Adrenal gland (tissue), 5 donors: ENCODE measurements at regions not wholly inside any gene's neighbourhood (a gene's known extent, or its start where the extent isn't known, plus 50 kb on each side); places are given as distances from the start of the nearest gene placed in this dataset.

Source experiments
- CTCF ChIP-seq, 6 experiments: fragments of 450-650 bp in 4 of 6; fragments of 200-600 bp in 2 of 6; sonication (generic) in 1 of 6; IDR thresholded peaks; 1 replicate in 5 of 6; 2 replicates in 1 of 6; pipeline versions ENCODE4 v1.5.1 to v1.8.0; 2016 to 2021; ENCODE audit warnings: antibody characterized with exemption in 6 of 6, mild to moderate bottlenecking in 2 of 6, moderate library complexity in 1 of 6
- POLR2A ChIP-seq, 2 donors: fragments of 450-650 bp; IDR thresholded peaks; one replicate each; pipeline ENCODE4 v1.6.1; 2017; ENCODE audit warnings: antibody characterized with exemption in 2 of 2, mild to moderate bottlenecking in 2 of 2, moderate library complexity in 1 of 2
- donor health status: DM: no; HTN: no; CAD: no.

GRCh38 chr10:128978211-128978610, 488.8 kb upstream of the MGMT start:
- TF ChIP-seq CTCF (IDR thresholded peaks at IDR 0.05) (no peak), POLR2A (IDR thresholded peaks at IDR 0.05) (no peak)
